K562 (cell line): ENCODE measurements at regions not wholly inside any gene's neighbourhood (a gene's known extent, or its start where the extent isn't known, plus 50 kb on each side); places are given as distances from the start of the nearest gene placed in this dataset.

Source experiments
- ATAC-seq: fragments of 200-7000 bp; cut with Tn5 transposase; 3 replicates; pipeline ENCODE4 v1.9.1; 2020; ENCODE audit warnings: moderate library complexity
- BruUV-seq: library from RNA; stranded (reverse); fragments of 400-500 nt; replicated peaks from 2 replicates; lab custom pipeline; 2021; lab: Mats Ljungman, UMichigan
- CTCF ChIA-PET: fragments of 300-600 bp; formaldehyde crosslinking; extraction: SDS; loops from one replicate; lab custom pipeline; 2021; ENCODE audit warnings: low intra/inter-chr PET ratio; lab: Yijun Ruan, JAX
- POLR2A ChIA-PET: fragments of 300-600, 350-650 bp; sonication (Branson Sonifier 250); formaldehyde crosslinking; extraction: SDS; loops from one replicate; lab custom pipeline; 2021; ENCODE audit warnings: antibody characterized with exemption, inconsistent platforms; lab: Yijun Ruan, JAX
- DNase-seq, 4 experiments: peaks; one replicate each; pipeline versions ENCODE4 v3.0.0 to v3.0.0-alpha.2; 2011 to 2018; ENCODE audit warnings: low spot score in 3 of 4, mixed read lengths in 3 of 4; ENCODE audit errors: extremely low read depth in 1 of 4
- FAIRE-seq: peaks from 2 replicates; lab custom pipeline; 2011; peaks lifted over from hg19 to GRCh38; lab: Jason Lieb, UNC
- H2AFZ ChIP-seq: 2 replicates; pipeline ENCODE4 v1.6.0; 2011; ENCODE audit warnings: low read depth, low read length, control low read depth, inconsistent platforms
- H3K27ac ChIP-seq: fragments of 200-600 bp; 3 replicates; pipeline ENCODE4 v1.8.0; 2011; ENCODE audit warnings: low read depth, mild to moderate bottlenecking, control low read depth, inconsistent platforms, low read length, moderate library complexity, mixed read lengths; ENCODE audit errors: extremely low read depth
- H3K27me3 ChIP-seq, 2 experiments: fragments of 300-600 bp in 1 of 2; 2 replicates in 1 of 2; 3 replicates in 1 of 2; pipeline versions ENCODE4 v1.6.0 to v1.8.0; 2011; ENCODE audit warnings: inconsistent platforms in 2 of 2, low read length in 2 of 2, mild to moderate bottlenecking in 1 of 2, mixed read lengths in 1 of 2, moderate library complexity in 1 of 2; ENCODE audit not compliant: control insufficient read depth in 2 of 2, insufficient read depth in 2 of 2
- H3K36me3 ChIP-seq: fragments of 300-600 bp; 3 replicates; pipeline ENCODE4 v1.8.0; 2011; ENCODE audit warnings: mild to moderate bottlenecking, low read length, inconsistent platforms; ENCODE audit not compliant: control insufficient read depth, insufficient read depth
- H3K4me1 ChIP-seq, 2 experiments: fragments of 200-600 bp in 1 of 2; replicated peaks in 1 of 2; 2 replicates in 1 of 2; 3 replicates in 1 of 2; pipeline versions ENCODE4 v1.5.1 to v1.8.0; 2011; ENCODE audit warnings: inconsistent platforms in 2 of 2, low read length in 2 of 2, mild to moderate bottlenecking in 1 of 2, mixed read lengths in 1 of 2, moderate library complexity in 1 of 2; ENCODE audit not compliant: control insufficient read depth in 2 of 2, insufficient read depth in 2 of 2
- H3K4me2 ChIP-seq: 2 replicates; pipeline ENCODE4 v1.6.1; 2011; ENCODE audit warnings: low read length, control low read depth, inconsistent platforms, mixed read lengths; ENCODE audit not compliant: insufficient read depth
- H3K4me3 ChIP-seq: fragments of 200-600 bp; sonication (generic), shearing (Covaris generic); 2 replicates; pipeline ENCODE4 v1.5.1; 2016; ENCODE audit warnings: control low read depth, inconsistent platforms
- H3K79me2 ChIP-seq: fragments of 200-600 bp; 3 replicates; pipeline ENCODE4 v1.8.0; 2011; ENCODE audit warnings: low read length, inconsistent platforms; ENCODE audit not compliant: control insufficient read depth, insufficient read depth
- H3K9ac ChIP-seq, 2 experiments: 2 replicates each; pipeline versions ENCODE4 v1.6.0 to v1.6.1; 2011; ENCODE audit warnings: low read depth in 2 of 2, low read length in 2 of 2, control low read depth in 1 of 2, inconsistent platforms in 1 of 2, mild to moderate bottlenecking in 1 of 2, mixed read lengths in 1 of 2; ENCODE audit not compliant: insufficient read depth in 1 of 2
- H3K9me1 ChIP-seq: one replicate; pipeline ENCODE4 v1.6.0; 2011; ENCODE audit warnings: inconsistent platforms, mild to moderate bottlenecking, low read length, moderate library complexity; ENCODE audit not compliant: control insufficient read depth, insufficient read depth
- H3K9me3 ChIP-seq: replicated peaks from 2 replicates; pipeline ENCODE4 v1.5.1; 2011; ENCODE audit warnings: low read depth, low read length, inconsistent platforms; ENCODE audit not compliant: control insufficient read depth, insufficient read depth
- H4K20me1 ChIP-seq: replicated peaks from 2 replicates; pipeline ENCODE4 v1.6.1; 2011; ENCODE audit warnings: low read length, inconsistent platforms, mixed read lengths; ENCODE audit not compliant: control insufficient read depth, insufficient read depth
- CBX3 ChIP-seq, 2 experiments: IDR thresholded peaks; 1 replicate in 1 of 2; 2 replicates in 1 of 2; pipeline ENCODE4 v1.6.1; 2012; ENCODE audit warnings: inconsistent platforms in 2 of 2, low read length in 2 of 2, borderline replicate concordance in 1 of 2, control low read depth in 1 of 2
- DNMT1 ChIP-seq: fragments of 450-650 bp; IDR thresholded peaks from 2 replicates; pipeline ENCODE4 v1.6.1; 2016; ENCODE audit warnings: antibody characterized with exemption, mild to moderate bottlenecking
- ETS2 ChIP-seq: IDR thresholded peaks from 2 replicates; pipeline ENCODE4 v1.6.1; 2016; ENCODE audit warnings: borderline replicate concordance, missing genetic modification characterization, mild to moderate bottlenecking, moderate library complexity, missing compliant biosample characterization; ENCODE audit not compliant: poor library complexity, severe bottlenecking
- FOSL1 ChIP-seq: fragments of 200-800 bp; sonication (Bioruptor generic); conservative IDR thresholded peaks from 2 replicates; pipeline ENCODE4 v1.6.1; 2016; ENCODE audit warnings: missing genetic modification characterization, missing compliant biosample characterization
- GATA2 ChIP-seq: sonication (generic); formaldehyde crosslinking; IDR thresholded peaks from 2 replicates; pipeline ENCODE4 v1.4.0; 2020; ENCODE audit warnings: mild to moderate bottlenecking, missing genetic modification reagents
- HIVEP1 ChIP-seq: fragments of 250-450 bp; sonication (Bioruptor Pico); IDR thresholded peaks from 2 replicates; pipeline ENCODE4 v1.4.0; 2020; ENCODE audit warnings: mild to moderate bottlenecking
- KDM4B ChIP-seq, 2 experiments: fragments of 450-650 bp in 1 of 2; sonication (generic) in 1 of 2; IDR thresholded peaks; 2 replicates each; pipeline ENCODE4 v1.6.1; 2016 to 2017; ENCODE audit warnings: borderline replicate concordance in 2 of 2, antibody characterized with exemption in 1 of 2, low read depth in 1 of 2, mild to moderate bottlenecking in 1 of 2
- MAFF ChIP-seq: IDR thresholded peaks from 2 replicates; pipeline ENCODE4 v1.6.1; 2012; ENCODE audit warnings: low read length, improper control_type of control experiment
- SMC3 ChIP-seq: conservative IDR thresholded peaks from 2 replicates; pipeline ENCODE4 v1.6.1; 2011; ENCODE audit warnings: low read depth, low read length, improper control_type of control experiment; ENCODE audit not compliant: insufficient read depth
- SOX6 ChIP-seq: fragments of 450-650 bp; IDR thresholded peaks from 2 replicates; pipeline ENCODE4 v1.6.1; 2014; ENCODE audit warnings: mild to moderate bottlenecking
- VEZF1 ChIP-seq: fragments of 200-800 bp; sonication (Bioruptor generic); IDR thresholded peaks from 2 replicates; pipeline ENCODE4 v1.6.1; 2017; ENCODE audit warnings: missing genetic modification characterization, missing compliant biosample characterization
- ZSCAN29 ChIP-seq: fragments of 450-650 bp; IDR thresholded peaks from 2 replicates; pipeline ENCODE4 v1.6.1; 2017
- WGBS: fragments of 100-300 bp; shearing (Covaris generic); methylation state at CpG from one replicate; pipeline ENCODE4 v1.1.6; 2016; ENCODE audit warnings: low coverage, mixed read lengths; ENCODE audit not compliant: insufficient coverage; ENCODE audit errors: missing lambda C conversion rate; 5-methylcytosine and 5-hydroxymethylcytosine counted together
- in situ Hi-C: fragments of 300-500 bp; cut with MboI; formaldehyde crosslinking; loops from 4 replicates; pipeline ENCODE4 v1.15.0; 2018; ENCODE audit warnings: inconsistent platforms, mixed read lengths
- intact Hi-C: fragments of 100-400 bp; cut with micrococcal nuclease; formaldehyde crosslinking; loops from 2 replicates; pipeline ENCODE4 v1.14.2; 2022
- TF ChIP-seq, protein P1 (sequence below): fragments of 450-650 bp; IDR thresholded peaks from 2 replicates; pipeline ENCODE4 v1.6.1; 2016; ENCODE audit warnings: antibody characterized with exemption
- TF ChIP-seq, protein P2 (sequence below): fragments of 450-650 bp; formaldehyde crosslinking; IDR thresholded peaks from 2 replicates; pipeline ENCODE4 v1.4.0; 2020; ENCODE audit warnings: mild to moderate bottlenecking, moderate library complexity

- FAIRE-seq = no peak
- intact Hi-C loops = loop anchor here (5.0 kb wide), 1 partner anchor 183 kb away; no protein-coding TSS in a partner anchor
- ATAC-seq = no peak
Measured at GRCh38 chr7:24404315-24404714, 120.3 kb downstream of the NPY start.

DNA sequence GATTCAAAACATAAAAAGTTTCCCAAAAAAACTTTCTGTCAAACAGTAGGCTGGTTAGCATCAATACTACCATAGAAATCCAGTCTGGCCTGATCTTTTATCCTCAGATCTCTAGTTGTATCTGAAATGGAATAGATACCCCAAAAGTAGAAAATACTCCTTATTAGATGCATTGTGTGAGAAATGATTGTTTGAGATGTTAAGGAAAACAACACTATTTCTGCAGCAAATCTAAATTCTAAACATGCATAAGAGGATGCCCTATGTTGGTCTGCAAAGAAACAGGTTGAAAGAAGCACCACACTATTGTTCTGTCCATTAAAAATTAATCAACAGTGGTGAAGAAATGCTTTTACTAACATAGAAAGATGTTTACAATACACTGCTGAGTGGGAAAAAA lies 121.0 kb downstream of the NPY start:
- Histone ChIP-seq H3K79me2 (no peaks in the 10 kb centered on the region), H2AFZ (no peak overlapping the region), H3K4me3 (no peak overlapping the region), H3K9me1 (no peaks in the 10 kb centered on the region), H3K4me2 (no peak overlapping the region), H3K9me3 (no peaks in the 10 kb centered on the region), H3K27ac (no peak overlapping the region), H3K9ac (no peak overlapping the region), H3K27me3 (peaks cover 0 to 2% of the 10 kb centered on the region in 2 experiments; a peak in 3 of 5 replicates), H3K4me1 (no peaks in the 10 kb centered on the region), H3K36me3 (no peaks in the 10 kb centered on the region), H4K20me1 (no peaks in the 10 kb centered on the region)
- ATAC-seq (no peak), FAIRE-seq (no peak), DNase-seq (no peak)
- POLR2A ChIA-PET = no interaction called here
- intact Hi-C loops = loop anchor here (5.0 kb wide), 1 partner anchor 262 kb away; no protein-coding TSS in a partner anchor
- BruUV-seq = no TSS peak
- in situ Hi-C loops = no loop called here
- CTCF ChIA-PET = no interaction called here
- TF ChIP-seq CBX3 (IDR thresholded peaks at IDR 0.05; ENCODE audit: borderline replicate concordance in 1 of 2, low read length in 2 of 2) (no peak), DNMT1 (no peak), FOSL1 (tag) (no peak), ETS2 (tag) (no peak), ZSCAN29 (no peak), KDM4B (IDR thresholded peaks at IDR 0.05; ENCODE audit: borderline replicate concordance in 2 of 2, low read depth in 1 of 2) (no peak), SMC3 (no peak), VEZF1 (CRISPR knock-in tag) (no peak), MAFF (no peak), GATA2 (CRISPR knock-in tag) (no peak)
- TF ChIP-seq, protein P1, sequence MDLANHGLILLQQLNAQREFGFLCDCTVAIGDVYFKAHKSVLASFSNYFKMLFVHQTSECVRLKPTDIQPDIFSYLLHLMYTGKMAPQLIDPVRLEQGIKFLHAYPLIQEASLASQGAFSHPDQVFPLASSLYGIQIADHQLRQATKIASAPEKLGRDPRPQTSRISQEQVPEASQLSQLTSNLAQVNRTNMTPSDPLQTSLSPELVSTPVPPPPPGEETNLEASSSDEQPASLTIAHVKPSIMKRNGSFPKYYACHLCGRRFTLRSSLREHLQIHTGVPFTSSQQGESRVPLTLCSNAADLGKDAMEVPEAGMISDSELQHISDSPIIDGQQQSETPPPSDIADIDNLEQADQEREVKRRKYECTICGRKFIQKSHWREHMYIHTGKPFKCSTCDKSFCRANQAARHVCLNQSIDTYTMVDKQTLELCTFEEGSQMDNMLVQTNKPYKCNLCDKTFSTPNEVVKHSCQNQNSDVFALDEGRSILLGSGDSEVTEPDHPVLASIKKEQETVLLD = no peak
- TF ChIP-seq, protein P2, sequence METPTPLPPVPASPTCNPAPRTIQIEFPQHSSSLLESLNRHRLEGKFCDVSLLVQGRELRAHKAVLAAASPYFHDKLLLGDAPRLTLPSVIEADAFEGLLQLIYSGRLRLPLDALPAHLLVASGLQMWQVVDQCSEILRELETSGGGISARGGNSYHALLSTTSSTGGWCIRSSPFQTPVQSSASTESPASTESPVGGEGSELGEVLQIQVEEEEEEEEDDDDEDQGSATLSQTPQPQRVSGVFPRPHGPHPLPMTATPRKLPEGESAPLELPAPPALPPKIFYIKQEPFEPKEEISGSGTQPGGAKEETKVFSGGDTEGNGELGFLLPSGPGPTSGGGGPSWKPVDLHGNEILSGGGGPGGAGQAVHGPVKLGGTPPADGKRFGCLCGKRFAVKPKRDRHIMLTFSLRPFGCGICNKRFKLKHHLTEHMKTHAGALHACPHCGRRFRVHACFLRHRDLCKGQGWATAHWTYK (CRISPR knock-in tag) = no peak

More at GRCh38 chr7:24404315-24404714, 120.3 kb downstream of the NPY start:
- Histone ChIP-seq H3K4me3 (no peak overlapping the region), H3K4me1 (no peaks in the 10 kb centered on the region), H3K9ac (no peak overlapping the region), H3K27ac (no peak overlapping the region), H3K9me1 (no peaks in the 10 kb centered on the region), H2AFZ (no peak overlapping the region), H4K20me1 (no peaks in the 10 kb centered on the region), H3K79me2 (no peaks in the 10 kb centered on the region), H3K4me2 (no peak overlapping the region), H3K27me3 (peaks cover 0 to 2% of the 10 kb centered on the region in 2 experiments; a peak in 3 of 5 replicates), H3K36me3 (no peaks in the 10 kb centered on the region), H3K9me3 (no peaks in the 10 kb centered on the region)
- ChIA-PET POLR2A (no interaction called here), CTCF (no interaction called here)
- no TSS peak for BruUV-seq
- in situ Hi-C loops = no loop called here
- no peak for TF ChIP-seq SOX6
- no peak for TF ChIP-seq HIVEP1 (CRISPR knock-in tag)
- 0% methylated on average over 6 of the region's 6 CpGs for WGBS
- DNase-seq = no peak
